Gastroesophageal sphincter (tissue), 4 donors: ENCODE measurements at regions not wholly inside any gene's neighbourhood (a gene's known extent, or its start where the extent isn't known, plus 50 kb on each side); places are given as distances from the start of the nearest gene placed in this dataset.

Experiments used
- ATAC-seq: fragments of 150-250 bp; one replicate; pipeline ENCODE4 v1.9.1; 2016; ENCODE audit warnings: mild to moderate bottlenecking, moderate library complexity
- H3K27ac ChIP-seq, 4 donors: fragments of 200-600 bp; sonication (generic) in 3 of 4; 1 replicate in 3 of 4; 2 replicates in 1 of 4; pipeline ENCODE4 v1.5.1; 2016 to 2019
- H3K27me3 ChIP-seq: fragments of 200-600 bp; sonication (generic); one replicate; pipeline ENCODE4 v1.5.1; 2019
- H3K36me3 ChIP-seq, 2 donors: fragments of 200-600 bp; sonication (generic); one replicate each; pipeline ENCODE4 v1.5.1; 2019; ENCODE audit warnings: control low read depth in 1 of 2
- H3K4me1 ChIP-seq, 3 donors: fragments of 200-600 bp; sonication (generic); 1 replicate in 2 of 3; 2 replicates in 1 of 3; pipeline ENCODE4 v1.5.1; 2016 to 2019; ENCODE audit warnings: control low read depth in 2 of 3
- H3K4me3 ChIP-seq, 2 donors: fragments of 200-600 bp; sonication (generic); one replicate each; pipeline ENCODE4 v1.5.1; 2019; ENCODE audit warnings: mild to moderate bottlenecking in 1 of 2, moderate library complexity in 1 of 2
- H3K9me3 ChIP-seq, 3 donors: fragments of 200-600 bp; sonication (generic); one replicate each; pipeline ENCODE4 v1.5.1; 2017 to 2019; ENCODE audit warnings: control low read depth in 2 of 3
- CTCF ChIP-seq, 4 experiments: fragments of 200-600 bp in 2 of 4; fragments of 450-650 bp in 2 of 4; sonication (generic) in 1 of 4; IDR thresholded peaks; one replicate each; pipeline ENCODE4 v1.5.1; 2017 to 2019; ENCODE audit warnings: antibody characterized with exemption in 4 of 4, mild to moderate bottlenecking in 2 of 4, moderate library complexity in 2 of 4
- EP300 ChIP-seq: sonication (generic); formaldehyde crosslinking; IDR thresholded peaks from one replicate; pipeline ENCODE4 v1.6.1; 2017; ENCODE audit warnings: antibody characterized with exemption, mild to moderate bottlenecking
- POLR2A ChIP-seq, 2 donors: fragments of 450-650 bp; IDR thresholded peaks; one replicate each; pipeline ENCODE4 v1.6.1; 2017; ENCODE audit warnings: antibody characterized with exemption in 2 of 2, mild to moderate bottlenecking in 2 of 2, moderate library complexity in 1 of 2
- POLR2AphosphoS5 ChIP-seq: sonication (generic); formaldehyde crosslinking; IDR thresholded peaks from one replicate; pipeline ENCODE4 v1.6.1; 2017; ENCODE audit warnings: antibody characterized with exemption
- WGBS, 2 donors: methylation state at CpG; one replicate each; pipeline ENCODE4 v1.1.5; 2018; ENCODE audit warnings: low coverage in 1 of 2; 5-methylcytosine and 5-hydroxymethylcytosine counted together

DNA sequence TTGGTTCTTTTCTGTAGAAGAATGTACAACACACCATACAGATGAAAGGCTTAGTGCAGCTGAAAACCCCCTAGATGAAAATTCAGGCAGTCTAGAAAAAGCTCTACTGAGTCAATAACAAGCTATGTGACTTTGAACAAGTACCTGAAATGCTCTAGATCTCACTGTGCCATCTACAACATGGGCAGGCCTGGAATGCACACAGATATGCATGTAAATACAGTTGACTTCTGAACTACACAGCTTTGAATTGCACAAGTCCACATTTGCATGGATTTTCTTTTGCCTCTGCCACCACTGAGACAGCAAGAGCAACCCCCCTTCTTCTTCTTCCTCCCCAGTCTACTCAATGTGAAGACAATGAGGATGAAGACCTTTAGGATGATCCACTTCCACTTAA, 98.4 kb downstream of the CNTN3 start:
- no peak overlapping the region for H3K27ac ChIP-seq
- no peak for TF ChIP-seq POLR2A (IDR thresholded peaks at IDR 0.05)
- TF ChIP-seq EP300 = no peak
- TF ChIP-seq POLR2AphosphoS5 = no peak
- no peak for TF ChIP-seq CTCF (IDR thresholded peaks at IDR 0.05)

GRCh38 chr3:74515451-74515850, 99.0 kb downstream of the CNTN3 start:
- H3K9me3 ChIP-seq = no peaks in the 10 kb centered on the region
- H3K4me3 ChIP-seq = no peak overlapping the region
- H3K4me1 ChIP-seq = no peaks in the 10 kb centered on the region
- TF ChIP-seq POLR2AphosphoS5 (no peak), POLR2A (IDR thresholded peaks at IDR 0.05) (no peak), EP300 (no peak), CTCF (IDR thresholded peaks at IDR 0.05) (no peak)
- H3K27me3 ChIP-seq = no peaks in the 10 kb centered on the region
- no peak for ATAC-seq
- 89 to 91% methylated on average over 3 of the region's 3 CpGs for WGBS, 2 donors
- H3K36me3 ChIP-seq = no peaks in the 10 kb centered on the region
- H3K27ac ChIP-seq = no peak overlapping the region

More for the DNA sequence above, 98.4 kb downstream of the CNTN3 start:
- no peak for ATAC-seq
- Histone ChIP-seq H3K4me3 (no peak overlapping the region), H3K4me1 (no peaks in the 10 kb centered on the region), H3K36me3 (no peaks in the 10 kb centered on the region), H3K27me3 (no peaks in the 10 kb centered on the region), H3K9me3 (no peaks in the 10 kb centered on the region)

DNA sequence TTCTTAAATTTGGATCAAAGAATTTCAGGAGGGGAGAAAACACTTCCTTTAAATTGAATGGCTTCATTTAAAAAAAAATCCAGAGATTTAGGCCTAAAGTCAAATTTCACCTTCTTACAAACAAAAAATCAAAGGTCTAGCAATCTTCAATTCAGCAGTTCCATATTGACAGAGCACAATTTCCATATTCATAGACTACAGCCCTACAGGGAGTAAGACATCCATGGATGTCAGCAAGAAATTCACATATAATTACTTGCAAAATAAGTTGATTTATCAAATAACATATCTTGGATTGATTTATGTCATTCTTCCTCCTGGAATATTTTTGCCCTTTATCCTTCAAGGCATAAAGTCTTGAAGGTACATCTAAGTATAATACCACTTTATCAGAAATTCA, 103.4 kb downstream of the CNTN3 start:
- H3K4me3 ChIP-seq = no peak overlapping the region
- H3K27me3 ChIP-seq = no peaks in the 10 kb centered on the region
- no peak overlapping the region for H3K27ac ChIP-seq
- no peak for ATAC-seq
- H3K9me3 ChIP-seq = no peaks in the 10 kb centered on the region
- no peaks in the 10 kb centered on the region for H3K36me3 ChIP-seq
- no peaks in the 10 kb centered on the region for H3K4me1 ChIP-seq
- no peak for TF ChIP-seq POLR2A (IDR thresholded peaks at IDR 0.05)
- TF ChIP-seq POLR2AphosphoS5 = no peak
- no peak for TF ChIP-seq CTCF (IDR thresholded peaks at IDR 0.05)
- no peak for TF ChIP-seq EP300

DNA sequence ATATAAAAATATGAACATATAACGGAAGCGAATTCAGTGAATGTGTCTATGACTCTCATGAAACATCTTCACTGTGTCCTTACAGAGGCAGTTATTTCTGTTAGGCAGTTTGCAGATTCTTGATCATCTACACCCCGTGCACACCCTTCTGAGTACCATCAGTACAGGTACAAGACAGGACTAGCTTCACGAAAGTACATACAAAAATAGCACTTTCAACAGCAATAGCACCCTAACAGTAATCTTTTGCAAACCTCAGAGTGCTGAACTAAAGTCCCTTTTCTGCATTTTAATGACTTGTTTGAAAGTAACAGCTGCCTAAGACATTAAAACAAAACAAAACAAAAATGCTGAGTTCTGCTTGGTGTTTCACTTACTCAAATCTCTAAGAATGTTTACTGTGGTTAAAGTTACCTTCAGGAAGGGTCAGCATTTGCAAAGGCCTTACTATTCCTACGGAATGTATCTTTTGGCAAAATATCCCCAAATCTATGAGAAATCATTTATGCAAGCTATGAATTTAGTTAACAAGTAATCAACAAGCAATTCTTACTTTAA, 104.1 kb downstream of the CNTN3 start:
- no peaks in the 10 kb centered on the region for H3K9me3 ChIP-seq
- no peak overlapping the region for H3K4me3 ChIP-seq
- ATAC-seq = no peak
- H3K27me3 ChIP-seq = no peaks in the 10 kb centered on the region
- H3K27ac ChIP-seq = no peak overlapping the region
- whole genome bisulfite sequencing, 2 donors = 87 to 88% methylated on average over 5 of the region's 5 CpGs
- no peaks in the 10 kb centered on the region for H3K36me3 ChIP-seq
- TF ChIP-seq CTCF (IDR thresholded peaks at IDR 0.05) = no peak
- no peak for TF ChIP-seq EP300
- no peak for TF ChIP-seq POLR2A (IDR thresholded peaks at IDR 0.05)
- no peak for TF ChIP-seq POLR2AphosphoS5
- no peaks in the 10 kb centered on the region for H3K4me1 ChIP-seq

DNA sequence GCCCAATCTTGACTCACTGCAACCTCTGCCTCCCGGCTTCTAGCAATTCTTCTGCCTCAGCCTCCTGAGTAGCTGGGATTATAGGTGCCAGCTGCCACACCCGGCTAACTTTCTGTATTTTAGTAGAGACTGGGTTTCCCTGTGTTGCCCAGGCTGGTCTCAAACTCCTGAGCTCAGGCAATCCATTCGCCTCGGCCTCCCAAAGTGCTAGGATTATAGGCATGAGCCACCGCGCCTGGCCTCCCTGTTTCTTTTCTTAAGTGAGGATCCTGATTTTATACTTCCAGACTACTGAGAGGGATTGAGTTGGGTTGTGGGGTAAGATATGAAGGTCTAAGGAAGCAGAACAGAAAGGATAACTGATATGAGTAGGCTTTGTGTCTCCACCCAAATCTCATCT, 106.8 kb downstream of the CNTN3 start:
- H3K9me3 ChIP-seq = no peaks in the 10 kb centered on the region
- TF ChIP-seq POLR2AphosphoS5 = no peak
- no peak for TF ChIP-seq CTCF (IDR thresholded peaks at IDR 0.05)
- TF ChIP-seq EP300 = no peak
- no peak for TF ChIP-seq POLR2A (IDR thresholded peaks at IDR 0.05)
- WGBS, 2 donors = 90% methylated on average over 2 of the region's 6 CpGs; no CpG with 5 or more reads in 1 of the 2 donors
- H3K36me3 ChIP-seq = no peaks in the 10 kb centered on the region
- no peak overlapping the region for H3K4me3 ChIP-seq
- no peak for ATAC-seq
- no peaks in the 10 kb centered on the region for H3K27me3 ChIP-seq
- no peaks in the 10 kb centered on the region for H3K4me1 ChIP-seq
- no peak overlapping the region for H3K27ac ChIP-seq
